MM.1S (cell line): ENCODE measurements at regions not wholly inside any gene's neighbourhood (a gene's known extent, or its start where the extent isn't known, plus 50 kb on each side); places are given as distances from the start of the nearest gene placed in this dataset.

Experiments used
- CTCF ChIP-seq: fragments of 300-600 bp; sonication (generic); IDR thresholded peaks from 2 replicates; pipeline ENCODE4 v1.5.1; 2016; ENCODE audit warnings: antibody characterized with exemption, low read length, mixed read lengths
- EZH2 ChIP-seq: fragments of 300-600 bp; sonication (generic); optimal IDR thresholded peaks from 2 replicates; pipeline ENCODE3; 2017; ENCODE audit warnings: low read depth, mild to moderate bottlenecking, antibody characterized with exemption, low read length, mixed read lengths

- TF ChIP-seq CTCF (no peak), EZH2 (no peak)
Observed at GRCh38 chr1:38198621-38199020, 152.0 kb upstream of the POU3F1 start.
